Gastroesophageal sphincter (tissue), 3 donors: ENCODE measurements at regions not wholly inside any gene's neighbourhood (a gene's known extent, or its start where the extent isn't known, plus 50 kb on each side); places are given as distances from the start of the nearest gene placed in this dataset.

Source experiments
- CTCF ChIP-seq, 4 experiments: fragments of 200-600 bp in 2 of 4; fragments of 450-650 bp in 2 of 4; sonication (generic) in 1 of 4; IDR thresholded peaks; one replicate each; pipeline ENCODE4 v1.5.1; 2017 to 2019; ENCODE audit warnings: antibody characterized with exemption in 4 of 4, mild to moderate bottlenecking in 2 of 4, moderate library complexity in 2 of 4
- EP300 ChIP-seq: sonication (generic); formaldehyde crosslinking; IDR thresholded peaks from one replicate; pipeline ENCODE4 v1.6.1; 2017; ENCODE audit warnings: antibody characterized with exemption, mild to moderate bottlenecking

- TF ChIP-seq EP300 = no peak
- TF ChIP-seq CTCF (IDR thresholded peaks at IDR 0.05) = no peak
These were observed 173.1 kb upstream of the CHRNA7 start for GRCh38 chr15:31857194-31857593.
